Right cardiac atrium (tissue), 5 donors: ENCODE measurements at regions not wholly inside any gene's neighbourhood (a gene's known extent, or its start where the extent isn't known, plus 50 kb on each side); places are given as distances from the start of the nearest gene placed in this dataset.
"Not testable (repeated sequence)": the region's sequence is repeated elsewhere in the genome, so short reads cannot be mapped to it uniquely, and the experiment has no call there.

Experiments
- ATAC-seq, 2 donors: fragments of 200-7000 bp; cut with Tn5 transposase; one replicate each; pipeline versions ENCODE4 v1.8.0 to v1.9.1; 2020; ENCODE audit warnings: moderate library complexity in 2 of 2, mild to moderate bottlenecking in 1 of 2
- DNase-seq, 3 donors: peaks; one replicate each; pipeline ENCODE4 v3.0.0-alpha.2; 2020
- H3K27ac ChIP-seq: one replicate; pipeline ENCODE4 v1.5.1; 2013; ENCODE audit warnings: mild to moderate bottlenecking, low read length, control low read depth, moderate library complexity
- H3K27me3 ChIP-seq: one replicate; pipeline ENCODE4 v1.6.1; 2013; ENCODE audit not compliant: control insufficient read depth, insufficient read depth
- H3K4me1 ChIP-seq: one replicate; pipeline ENCODE4 v1.6.1; 2013; ENCODE audit warnings: low read length; ENCODE audit not compliant: control insufficient read depth, insufficient read depth
- H3K4me3 ChIP-seq: one replicate; pipeline ENCODE4 v1.5.1; 2013; ENCODE audit warnings: low read length, control low read depth
- H3K9me3 ChIP-seq: one replicate; pipeline ENCODE4 v1.6.1; 2013; ENCODE audit warnings: low read length; ENCODE audit not compliant: control insufficient read depth
- WGBS: extraction: QIAGEN DNeasy Blood & Tissue Kit; methylation state at CpG from one replicate; pipeline ENCODE4 v1.1.7; 2013; 5-methylcytosine and 5-hydroxymethylcytosine counted together
- intact Hi-C, 4 donors: fragments of 100-400 bp; cut with DNase I; formaldehyde crosslinking; loops; one replicate each; pipeline versions ENCODE4 v1.11.0 to v1.14.0; 2022 to 2023
- donor health status: healthy with polysubstance abuse.
- donor health status: DM: no; HTN: yes; CAD: no.
- donor health status: DM: no; HTN: no; CAD: no.
- donor health status: DM: no; HTN: yes; CAD: no; lungs with severe emphysema.
- donor health status: DM: yes; HTN: yes; CAD: no.

DNA sequence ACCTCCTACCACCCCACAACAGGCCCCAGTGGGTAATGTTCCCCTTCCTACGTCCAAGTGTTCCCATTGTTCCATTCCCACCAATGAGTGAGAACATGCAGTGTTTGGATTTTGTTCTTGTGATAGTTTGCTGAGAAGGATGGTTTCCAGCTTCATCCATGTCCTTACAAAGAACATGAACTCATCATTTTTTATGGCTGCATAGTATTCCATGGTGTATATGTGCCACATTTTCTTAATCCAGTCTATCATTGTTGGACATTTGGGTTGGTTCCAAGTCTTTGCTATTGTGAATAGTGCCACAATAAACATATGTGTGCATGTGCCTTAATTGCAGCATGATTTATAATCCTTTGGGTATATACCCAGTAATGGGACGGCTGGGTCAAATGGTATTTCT lies 81.6 kb downstream of the P2RY10 start:
- H3K27me3 ChIP-seq, H3K4me3 ChIP-seq, intact Hi-C loops, ATAC-seq, DNase-seq, H3K9me3 ChIP-seq, H3K4me1 ChIP-seq, H3K27ac ChIP-seq: not testable (repeated sequence)
- WGBS = 91% methylated on average over 2 of the region's 2 CpGs

DNA sequence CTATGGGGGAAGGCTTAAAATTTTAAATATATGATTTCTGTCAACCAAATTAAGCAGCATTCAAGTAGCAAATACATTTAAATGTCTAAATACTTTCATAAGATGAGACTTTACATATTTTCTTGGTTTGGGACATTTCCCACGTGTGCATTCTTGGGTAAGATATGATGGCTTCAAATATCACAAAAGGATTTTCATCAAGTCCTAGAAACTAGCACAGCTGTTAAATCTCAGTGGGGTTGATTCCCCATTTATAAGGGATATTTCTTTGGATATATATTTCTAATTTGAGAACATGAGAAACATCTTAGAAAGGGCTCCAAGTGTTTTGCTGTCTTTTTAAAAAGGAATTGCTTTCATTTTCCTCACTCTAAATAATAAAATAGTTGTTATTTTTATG lies 90.2 kb downstream of the P2RY10 start:
- Histone ChIP-seq H3K4me3 (no peak overlapping the region), H3K4me1 (no peaks in the 10 kb centered on the region), H3K9me3 (no peaks in the 10 kb centered on the region), H3K27me3 (no peaks in the 10 kb centered on the region), H3K27ac (no peak overlapping the region)
- WGBS = 35% methylated on average over 1 of the region's 1 CpG
- DNase-seq (no peak), ATAC-seq (no peak)
- intact Hi-C loops = no loop called here

DNA sequence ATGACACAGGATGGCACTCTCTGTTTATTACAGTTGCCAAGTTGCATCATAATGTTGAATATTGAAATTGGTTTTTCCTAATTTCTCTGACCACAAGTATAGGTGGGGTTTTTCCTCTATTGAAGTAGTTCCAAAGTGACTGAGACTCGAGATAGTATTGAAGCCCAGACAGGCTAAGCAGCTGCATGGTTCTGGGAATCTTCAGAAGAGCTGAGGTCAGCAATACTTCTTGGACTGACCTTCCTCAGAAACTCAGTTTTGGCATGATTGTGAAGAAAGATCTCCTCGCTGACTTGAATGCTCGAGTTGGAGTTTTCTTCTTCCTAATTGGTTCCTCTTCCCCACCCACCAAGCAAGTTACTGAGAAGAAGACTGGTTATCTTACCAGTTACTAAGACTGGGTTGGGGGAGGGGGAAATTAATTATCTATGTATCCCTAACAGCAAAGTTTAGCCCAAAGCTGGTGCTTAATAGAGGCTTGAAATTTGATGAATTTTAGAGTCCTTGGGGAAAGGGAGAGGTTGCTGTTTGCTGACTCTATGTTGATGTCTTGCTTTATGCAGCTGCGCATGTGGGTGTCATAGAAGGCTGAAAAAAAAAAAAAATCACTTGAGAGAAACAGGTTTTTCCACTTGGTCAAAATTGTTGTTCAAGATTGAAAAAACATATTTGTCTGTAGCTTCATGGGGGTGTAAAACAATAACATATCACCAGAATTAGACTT lies 91.1 kb downstream of the P2RY10 start:
- 34% methylated on average over 4 of the region's 4 CpGs for WGBS
- H3K27ac ChIP-seq = no peak overlapping the region
- DNase-seq (no peak), ATAC-seq (no peak)
- no peaks in the 10 kb centered on the region for H3K9me3 ChIP-seq
- intact Hi-C loops = no loop called here
- H3K4me3 ChIP-seq = no peak overlapping the region
- no peaks in the 10 kb centered on the region for H3K27me3 ChIP-seq
- H3K4me1 ChIP-seq = no peaks in the 10 kb centered on the region

DNA sequence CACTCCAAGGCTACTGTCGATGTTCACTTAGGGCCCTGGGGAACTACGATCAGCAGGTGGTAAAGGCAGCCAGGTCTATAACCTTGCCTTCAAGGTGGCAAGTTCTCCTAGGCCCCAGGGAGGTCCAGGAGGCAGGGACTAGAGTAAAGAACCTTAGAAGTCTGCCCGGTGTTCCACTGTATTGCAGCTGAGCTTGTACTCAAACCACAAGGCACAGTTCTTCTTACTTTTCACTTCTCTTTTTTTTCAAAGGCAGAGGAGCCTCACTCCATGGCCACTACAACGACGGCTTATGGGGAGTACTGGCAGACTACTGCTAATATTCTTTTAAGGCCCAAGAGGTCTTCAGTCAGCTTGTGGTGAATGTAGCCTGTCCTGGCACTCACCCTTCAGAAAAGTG lies 78.8 kb upstream of the GPR174 start:
- Histone ChIP-seq H3K27me3 (no peaks in the 10 kb centered on the region), H3K4me3 (no peak overlapping the region), H3K27ac (no peak overlapping the region), H3K4me1 (no peaks in the 10 kb centered on the region), H3K9me3 (no peaks in the 10 kb centered on the region)
- WGBS = 87% methylated on average over 5 of the region's 5 CpGs
- DNase-seq = peak in 1 of 3 donors; percentile 10
- intact Hi-C loops = no loop called here
- ATAC-seq = no peak

DNA sequence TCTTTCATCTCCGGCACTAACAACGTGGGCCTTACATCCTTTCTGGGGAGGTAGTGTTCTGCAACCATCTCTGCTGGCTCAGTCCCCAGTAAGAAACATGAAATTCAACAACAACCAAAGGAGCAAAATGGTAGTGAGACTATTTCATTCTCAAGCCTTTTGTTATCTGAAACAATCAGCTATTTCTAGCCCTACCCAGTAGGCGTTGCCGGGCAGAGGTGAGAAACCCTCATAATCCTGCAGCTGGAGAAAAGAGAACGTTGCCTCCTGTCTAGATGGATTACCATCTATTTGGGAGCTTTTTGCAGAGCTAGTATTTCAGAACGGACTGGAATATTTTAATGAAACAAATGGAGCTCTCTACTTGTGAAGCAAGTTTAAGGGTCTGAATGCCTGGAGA lies 66.4 kb upstream of the GPR174 start:
- H3K4me3 ChIP-seq = no peak overlapping the region
- no peak for DNase-seq
- no peak overlapping the region for H3K27ac ChIP-seq
- H3K27me3 ChIP-seq = no peaks in the 10 kb centered on the region
- intact Hi-C loops = no loop called here
- no peaks in the 10 kb centered on the region for H3K9me3 ChIP-seq
- 80% methylated on average over 6 of the region's 6 CpGs for WGBS
- no peak for ATAC-seq
- H3K4me1 ChIP-seq = no peaks in the 10 kb centered on the region

DNA sequence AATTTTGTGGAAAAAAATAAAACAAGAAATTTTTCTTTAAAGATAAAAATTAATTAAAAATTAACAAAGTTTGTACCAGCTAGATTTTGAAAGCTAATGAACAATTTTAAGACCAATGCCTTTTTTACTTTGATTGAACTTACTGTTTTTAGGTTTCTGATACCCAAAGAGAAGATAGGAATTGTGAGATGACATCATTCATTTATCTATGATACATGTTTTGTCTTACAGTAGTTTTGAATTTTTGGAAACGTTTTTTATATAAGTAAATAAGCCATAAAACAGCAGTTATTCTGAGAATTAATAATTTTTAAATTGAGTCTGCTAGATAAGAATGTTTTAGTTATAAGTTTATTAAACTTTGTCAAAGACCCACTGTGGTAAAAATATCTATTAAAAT lies 65.0 kb upstream of the GPR174 start:
- no peaks in the 10 kb centered on the region for H3K27me3 ChIP-seq
- H3K9me3 ChIP-seq = no peaks in the 10 kb centered on the region
- intact Hi-C loops = no loop called here
- H3K4me1 ChIP-seq = no peaks in the 10 kb centered on the region
- WGBS = 50% methylated on average over 1 of the region's 1 CpG
- no peak for ATAC-seq
- no peak for DNase-seq
- no peak overlapping the region for H3K27ac ChIP-seq
- no peak overlapping the region for H3K4me3 ChIP-seq

DNA sequence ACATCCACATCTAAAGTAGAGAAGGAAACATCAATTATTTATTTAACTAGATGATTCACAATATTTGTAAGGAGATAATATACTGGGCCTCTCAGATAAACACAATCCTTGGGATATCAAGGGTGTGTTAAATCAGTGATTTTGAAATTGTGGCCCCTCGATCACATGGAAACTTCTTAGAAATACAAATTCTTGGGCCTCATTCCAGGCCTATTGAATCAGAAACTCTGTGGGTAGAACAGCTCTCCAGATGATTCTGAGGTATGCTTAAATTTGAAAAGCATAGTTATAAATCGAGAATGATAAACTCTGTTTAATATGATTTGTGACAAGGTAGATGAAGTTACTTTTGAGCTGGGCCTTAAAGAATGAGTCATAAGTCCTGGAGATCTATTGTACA lies 64.3 kb upstream of the GPR174 start:
- no peak for DNase-seq
- 59% methylated on average over 2 of the region's 2 CpGs for WGBS
- Histone ChIP-seq H3K9me3 (no peaks in the 10 kb centered on the region), H3K4me3 (no peak overlapping the region), H3K27ac (no peak overlapping the region), H3K27me3 (no peaks in the 10 kb centered on the region), H3K4me1 (no peaks in the 10 kb centered on the region)
- no peak for ATAC-seq
- intact Hi-C loops = no loop called here

DNA sequence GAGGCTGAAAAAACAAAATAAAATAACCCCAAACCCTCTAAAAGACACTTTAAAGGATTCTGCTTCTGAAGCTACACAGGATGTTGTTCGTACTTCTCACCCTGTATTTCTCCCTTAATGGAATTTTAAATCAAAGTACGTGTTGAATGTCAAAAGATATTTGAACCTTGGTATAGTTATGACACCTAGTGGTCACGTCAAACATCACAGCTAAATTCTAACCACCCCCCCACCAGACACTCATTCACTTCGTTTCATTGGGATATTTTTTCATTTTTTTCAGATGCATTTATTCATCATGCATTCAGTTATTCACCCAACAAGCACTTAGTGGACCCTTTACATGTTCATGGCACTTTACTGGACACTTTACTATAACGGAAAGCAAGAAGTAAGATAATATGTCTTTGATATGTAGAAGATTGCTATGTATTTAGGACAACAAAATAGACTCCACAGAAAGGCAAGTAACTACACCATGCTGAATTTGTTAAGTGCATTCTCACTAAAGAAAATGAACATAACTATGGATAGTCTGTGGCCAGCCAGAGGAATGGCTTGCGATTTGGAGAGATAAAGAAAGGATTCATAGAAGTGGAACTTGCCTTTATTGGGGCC lies 62.5 kb upstream of the GPR174 start:
- Histone ChIP-seq H3K27ac (no peak overlapping the region), H3K27me3 (no peaks in the 10 kb centered on the region), H3K4me1 (no peaks in the 10 kb centered on the region), H3K9me3 (no peaks in the 10 kb centered on the region), H3K4me3 (no peak overlapping the region)
- no peak for DNase-seq
- intact Hi-C loops = no loop called here
- ATAC-seq = peak in 1 of 2 donors; percentile 41
- WGBS = 17% methylated on average over 6 of the region's 6 CpGs

DNA sequence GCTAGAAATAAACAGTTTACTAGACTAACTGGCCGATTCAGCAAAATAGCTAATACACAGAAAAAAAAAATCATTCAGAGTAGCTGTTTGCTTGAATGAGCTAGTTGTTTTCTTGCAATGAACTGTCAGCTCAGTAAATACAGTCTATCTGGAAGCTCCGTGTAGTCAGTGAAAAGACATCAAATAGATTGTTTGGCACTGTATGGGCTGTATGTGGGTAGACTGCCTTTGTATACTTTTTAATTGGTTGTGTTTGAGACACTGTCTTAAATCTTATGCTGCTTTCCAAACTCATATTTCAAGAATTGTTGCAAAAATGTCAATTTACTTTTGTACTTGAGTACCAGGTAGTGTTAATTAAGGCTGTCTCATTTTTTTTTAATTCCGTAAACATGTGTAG lies 61.6 kb upstream of the GPR174 start:
- Histone ChIP-seq H3K27me3 (no peaks in the 10 kb centered on the region), H3K27ac (no peak overlapping the region), H3K4me1 (no peaks in the 10 kb centered on the region), H3K4me3 (no peak overlapping the region), H3K9me3 (no peaks in the 10 kb centered on the region)
- WGBS = 53% methylated on average over 3 of the region's 3 CpGs
- no peak for DNase-seq
- no peak for ATAC-seq
- intact Hi-C loops = no loop called here

DNA sequence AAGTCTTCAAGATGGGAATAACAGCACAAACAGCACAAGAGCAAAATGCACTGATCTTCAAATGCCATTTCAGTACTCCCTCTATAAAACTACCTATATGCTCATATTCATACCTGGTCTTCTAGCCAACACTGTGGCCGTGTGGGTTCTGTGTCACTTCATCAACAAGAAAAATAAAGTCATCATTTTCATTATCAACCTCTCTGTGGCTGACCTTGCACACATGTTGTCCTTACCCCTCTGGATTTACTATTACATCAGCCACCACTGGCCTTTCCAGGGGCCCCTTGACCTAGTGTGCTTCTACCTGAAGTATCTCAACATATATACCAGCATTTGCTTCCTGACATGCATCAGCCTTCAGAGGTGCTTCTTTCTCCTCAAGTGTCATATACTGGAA lies 59.6 kb upstream of the GPR174 start:
- H3K27me3 ChIP-seq = no peaks in the 10 kb centered on the region
- 92% methylated on average over 1 of the region's 1 CpG for WGBS
- no peaks in the 10 kb centered on the region for H3K9me3 ChIP-seq
- no peak overlapping the region for H3K27ac ChIP-seq
- intact Hi-C loops = no loop called here
- H3K4me3 ChIP-seq = no peak overlapping the region
- no peak for ATAC-seq
- no peak for DNase-seq
- no peaks in the 10 kb centered on the region for H3K4me1 ChIP-seq

DNA sequence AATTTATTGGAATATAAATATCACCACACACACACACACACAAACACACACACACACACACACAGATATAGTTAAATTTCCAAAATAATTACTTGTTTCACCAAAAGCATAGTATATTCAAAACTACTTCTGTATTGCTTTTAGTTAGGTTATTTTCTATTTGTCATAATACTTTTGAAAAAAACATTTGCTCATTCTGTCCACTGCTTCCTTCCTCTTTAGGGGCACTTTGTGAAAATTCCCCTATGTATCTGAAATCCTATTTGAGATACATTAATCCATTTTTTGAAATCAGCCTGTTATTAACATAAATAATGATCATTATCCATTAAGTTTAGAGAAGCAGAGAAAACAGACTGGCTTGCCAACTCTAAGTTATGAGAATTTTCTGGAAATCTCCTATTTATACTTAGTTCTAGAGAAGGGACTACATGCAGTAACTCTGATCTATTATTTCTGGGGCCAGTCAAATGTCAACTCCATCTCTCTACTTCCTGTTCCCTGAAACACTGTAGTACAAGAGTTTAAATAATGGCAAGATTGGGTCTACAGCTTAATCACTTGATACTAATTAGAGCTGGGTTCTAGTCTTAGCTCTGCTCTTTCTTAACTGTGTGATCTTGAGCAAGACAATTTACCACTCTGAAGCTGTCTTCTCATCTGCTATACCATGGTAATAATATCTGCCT lies 54.4 kb upstream of the GPR174 start:
- intact Hi-C loops = no loop called here
- Histone ChIP-seq H3K27me3 (no peaks in the 10 kb centered on the region), H3K9me3 (no peaks in the 10 kb centered on the region), H3K4me3 (no peak overlapping the region), H3K27ac (no peak overlapping the region), H3K4me1 (no peaks in the 10 kb centered on the region)
- ATAC-seq (no peak), DNase-seq (no peak)
